Endodermal cell (in vitro differentiated cells): ENCODE measurements at regions not wholly inside any gene's neighbourhood (a gene's known extent, or its start where the extent isn't known, plus 50 kb on each side); places are given as distances from the start of the nearest gene placed in this dataset.

Experiments used
- DNase-seq: peaks from one replicate; pipeline ENCODE4 v3.0.0-alpha.2; 2017
- H3K27ac ChIP-seq: 2 replicates; pipeline ENCODE4 v1.5.1; 2013; ENCODE audit warnings: mild to moderate bottlenecking, low read depth, low read length, moderate library complexity
- H3K27me3 ChIP-seq: 2 replicates; pipeline ENCODE4 v1.6.1; 2013; ENCODE audit warnings: mild to moderate bottlenecking, low read length, moderate library complexity; ENCODE audit not compliant: insufficient read depth, control insufficient read depth, poor library complexity, severe bottlenecking
- H3K36me3 ChIP-seq: 2 replicates; pipeline ENCODE4 v1.7.0; 2013; ENCODE audit warnings: mild to moderate bottlenecking, low read length, moderate library complexity; ENCODE audit not compliant: control insufficient read depth, insufficient read depth
- H3K4me1 ChIP-seq: one replicate; pipeline ENCODE4 v1.7.0; 2013; ENCODE audit warnings: low read length; ENCODE audit not compliant: control insufficient read depth, insufficient read depth
- H3K4me3 ChIP-seq: 2 replicates; pipeline ENCODE4 v1.5.1; 2013; ENCODE audit warnings: mild to moderate bottlenecking, low read length, moderate library complexity
- H3K9ac ChIP-seq: 2 replicates; pipeline ENCODE4 v1.6.1; 2013; ENCODE audit warnings: mild to moderate bottlenecking, low read length, moderate library complexity; ENCODE audit not compliant: poor library complexity, severe bottlenecking; ENCODE audit errors: extremely low read depth
- H3K9me3 ChIP-seq: 2 replicates; pipeline ENCODE4 v1.6.1; 2013; ENCODE audit warnings: mild to moderate bottlenecking, low read length, moderate library complexity; ENCODE audit not compliant: control insufficient read depth
- H3K27ac Mint-ChIP-seq: 2 replicates; pipeline ENCODE4 v1.8.0; 2020; ENCODE audit warnings: mixed read lengths
- H3K27me3 Mint-ChIP-seq: 2 replicates; pipeline ENCODE4 v1.8.0; 2021; ENCODE audit warnings: mild to moderate bottlenecking, mixed read lengths; ENCODE audit not compliant: insufficient read depth
- H3K36me3 Mint-ChIP-seq: 2 replicates; pipeline ENCODE4 v1.8.0; 2020; ENCODE audit warnings: low read depth, mixed read lengths
- H3K4me1 Mint-ChIP-seq: 2 replicates; pipeline ENCODE4 v1.8.0; 2020; ENCODE audit warnings: mixed read lengths
- H3K4me3 Mint-ChIP-seq: 2 replicates; pipeline ENCODE4 v1.8.0; 2020; ENCODE audit warnings: mild to moderate bottlenecking, moderate library complexity, mixed read lengths
- H3K9me3 Mint-ChIP-seq: 2 replicates; pipeline ENCODE4 v1.8.0; 2020; ENCODE audit warnings: mild to moderate bottlenecking, mixed read lengths
- WGBS, 2 experiments: methylation state at CpG; one replicate each; pipeline versions ENCODE4 v1.1.5 to v1.1.7; 2013; ENCODE audit warnings: missing lambda C conversion rate in 2 of 2, mixed read lengths in 1 of 2; ENCODE audit not compliant: insufficient coverage in 1 of 2, insufficient read length in 1 of 2; 5-methylcytosine and 5-hydroxymethylcytosine counted together
- TF ChIP-seq, protein P1 (sequence below): fragments of 200-600 bp; sonication (generic); conservative IDR thresholded peaks from 2 replicates; pipeline ENCODE4 v1.5.0; 2021; ENCODE audit warnings: antibody characterized with exemption, mild to moderate bottlenecking

DNA sequence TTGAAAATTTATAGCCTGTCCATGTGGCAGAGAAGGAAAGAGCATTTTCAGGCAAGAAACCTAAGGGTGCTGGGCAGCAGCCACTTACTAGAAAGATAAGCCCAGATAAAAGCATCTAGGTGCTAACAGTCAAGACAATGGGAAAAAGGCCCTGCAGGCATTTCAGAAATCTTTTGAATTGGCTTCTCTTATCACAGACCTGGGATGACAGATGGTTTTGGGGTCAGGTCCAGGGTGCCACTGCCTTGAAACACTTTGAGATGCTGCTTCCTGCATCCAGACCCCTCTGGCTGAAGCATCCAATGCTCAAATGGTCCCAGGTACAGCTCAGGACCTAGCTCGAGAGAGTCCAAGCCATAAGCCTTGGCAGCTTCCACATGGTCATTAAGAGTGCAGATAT, 466.5 kb downstream of the FSCB start:
- Mint-ChIP-seq H3K9me3 (peaks cover 32% of the 10 kb centered on the region), H3K27ac (no peak overlapping the region), H3K36me3 (peaks cover 6% of the 10 kb centered on the region), H3K4me3 (no peak overlapping the region), H3K27me3 (no peaks in the 10 kb centered on the region), H3K4me1 (peaks cover 18% of the 10 kb centered on the region)
- H3K27me3 ChIP-seq: no peaks in the 10 kb centered on the region
- no peak overlapping the region for H3K4me3 ChIP-seq
- no peak overlapping the region for H3K9ac ChIP-seq
- no peaks in the 10 kb centered on the region for H3K36me3 ChIP-seq
- WGBS, 2 experiments: 90 to 100% methylated on average over 1 of the region's 1 CpG
- DNase-seq: peak; percentile 53
- peaks cover 3% of the 10 kb centered on the region for H3K4me1 ChIP-seq
- peaks cover 32% of the 10 kb centered on the region for H3K9me3 ChIP-seq
- TF ChIP-seq, protein P1, sequence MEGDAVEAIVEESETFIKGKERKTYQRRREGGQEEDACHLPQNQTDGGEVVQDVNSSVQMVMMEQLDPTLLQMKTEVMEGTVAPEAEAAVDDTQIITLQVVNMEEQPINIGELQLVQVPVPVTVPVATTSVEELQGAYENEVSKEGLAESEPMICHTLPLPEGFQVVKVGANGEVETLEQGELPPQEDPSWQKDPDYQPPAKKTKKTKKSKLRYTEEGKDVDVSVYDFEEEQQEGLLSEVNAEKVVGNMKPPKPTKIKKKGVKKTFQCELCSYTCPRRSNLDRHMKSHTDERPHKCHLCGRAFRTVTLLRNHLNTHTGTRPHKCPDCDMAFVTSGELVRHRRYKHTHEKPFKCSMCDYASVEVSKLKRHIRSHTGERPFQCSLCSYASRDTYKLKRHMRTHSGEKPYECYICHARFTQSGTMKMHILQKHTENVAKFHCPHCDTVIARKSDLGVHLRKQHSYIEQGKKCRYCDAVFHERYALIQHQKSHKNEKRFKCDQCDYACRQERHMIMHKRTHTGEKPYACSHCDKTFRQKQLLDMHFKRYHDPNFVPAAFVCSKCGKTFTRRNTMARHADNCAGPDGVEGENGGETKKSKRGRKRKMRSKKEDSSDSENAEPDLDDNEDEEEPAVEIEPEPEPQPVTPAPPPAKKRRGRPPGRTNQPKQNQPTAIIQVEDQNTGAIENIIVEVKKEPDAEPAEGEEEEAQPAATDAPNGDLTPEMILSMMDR: no peak
- H3K27ac ChIP-seq: no peak overlapping the region

DNA sequence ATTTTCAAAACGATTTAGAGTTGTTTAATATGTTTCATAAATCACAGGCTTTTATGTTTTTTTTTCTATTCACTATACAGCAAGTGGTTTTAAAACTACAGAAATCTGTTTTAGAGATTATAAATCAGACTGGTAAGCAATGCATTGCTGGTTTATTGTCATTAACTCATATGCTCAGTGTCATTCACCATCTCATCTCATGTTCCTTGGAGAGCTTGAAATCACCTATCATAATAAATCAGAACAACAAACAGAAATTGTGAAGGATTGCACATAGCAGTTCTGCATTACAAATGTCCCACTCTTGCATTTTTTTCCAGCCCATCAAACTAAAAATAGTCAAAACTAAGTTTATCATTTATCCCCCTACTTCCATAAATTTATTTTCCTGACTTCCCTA, 470.8 kb downstream of the FSCB start:
- Histone ChIP-seq H3K4me3 (no peak overlapping the region), H3K4me1 (no peaks in the 10 kb centered on the region), H3K36me3 (no peaks in the 10 kb centered on the region), H3K9me3 (peaks cover 32% of the 10 kb centered on the region), H3K27me3 (no peaks in the 10 kb centered on the region), H3K9ac (no peak overlapping the region), H3K27ac (no peak overlapping the region)
- Mint-ChIP-seq H3K9me3 (peaks cover 32% of the 10 kb centered on the region), H3K27me3 (no peaks in the 10 kb centered on the region), H3K4me3 (no peak overlapping the region), H3K27ac (no peak overlapping the region), H3K36me3 (peaks cover 6% of the 10 kb centered on the region), H3K4me1 (peaks cover 6% of the 10 kb centered on the region)
- WGBS, 2 experiments: no CpG with 5 or more reads among the region's 1 CpG
- DNase-seq: no peak
- TF ChIP-seq, protein P1: no peak

DNA sequence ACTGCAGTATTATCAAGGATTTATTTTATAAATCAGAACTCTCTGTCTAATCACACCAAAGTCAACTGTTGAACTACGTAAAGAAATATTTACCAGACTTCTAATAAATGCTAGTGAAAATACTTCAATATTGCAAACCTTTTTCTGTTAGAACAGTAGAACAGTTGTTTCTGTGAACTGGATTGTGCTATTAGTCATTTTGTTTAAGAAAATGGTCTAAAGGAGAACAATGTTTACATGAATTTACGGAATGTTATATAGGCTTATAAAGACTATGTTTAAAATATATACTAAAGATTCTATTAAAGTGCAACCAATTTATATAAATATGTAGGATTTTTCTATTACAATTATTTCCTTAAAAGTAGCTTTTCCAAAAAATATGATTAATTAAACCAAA, 471.4 kb downstream of the FSCB start:
- 100% methylated on average over 1 of the region's 2 CpGs; no CpG with 5 or more reads in 1 of the 2 experiments for WGBS, 2 experiments
- Histone ChIP-seq H3K4me3 (no peak overlapping the region), H3K4me1 (peaks cover 5% of the 10 kb centered on the region), H3K27me3 (no peaks in the 10 kb centered on the region), H3K36me3 (no peaks in the 10 kb centered on the region), H3K9ac (no peak overlapping the region), H3K27ac (no peak overlapping the region), H3K9me3 (peaks cover 32% of the 10 kb centered on the region)
- no peak for DNase-seq
- Mint-ChIP-seq H3K9me3 (peaks cover 32% of the 10 kb centered on the region), H3K36me3 (peaks cover 6% of the 10 kb centered on the region), H3K4me1 (peaks cover 11% of the 10 kb centered on the region), H3K27ac (no peak overlapping the region), H3K4me3 (no peak overlapping the region), H3K27me3 (no peaks in the 10 kb centered on the region)
- TF ChIP-seq, protein P1: no peak
